HG03159 (cell line): ENCODE measurements at regions not wholly inside any gene's neighbourhood (a gene's known extent, or its start where the extent isn't known, plus 50 kb on each side); places are given as distances from the start of the nearest gene placed in this dataset.
"Not testable (repeated sequence)": the region's sequence is repeated elsewhere in the genome, so short reads cannot be mapped to it uniquely, and the experiment has no call there.

ENCODE experiments used
- ATAC-seq: cut with Tn5 transposase; IDR thresholded peaks from one replicate; pipeline ENCODE4 v1.9.1; 2021; ENCODE audit warnings: mild to moderate bottlenecking, moderate library complexity; ENCODE audit not compliant: unreplicated experiment

DNA sequence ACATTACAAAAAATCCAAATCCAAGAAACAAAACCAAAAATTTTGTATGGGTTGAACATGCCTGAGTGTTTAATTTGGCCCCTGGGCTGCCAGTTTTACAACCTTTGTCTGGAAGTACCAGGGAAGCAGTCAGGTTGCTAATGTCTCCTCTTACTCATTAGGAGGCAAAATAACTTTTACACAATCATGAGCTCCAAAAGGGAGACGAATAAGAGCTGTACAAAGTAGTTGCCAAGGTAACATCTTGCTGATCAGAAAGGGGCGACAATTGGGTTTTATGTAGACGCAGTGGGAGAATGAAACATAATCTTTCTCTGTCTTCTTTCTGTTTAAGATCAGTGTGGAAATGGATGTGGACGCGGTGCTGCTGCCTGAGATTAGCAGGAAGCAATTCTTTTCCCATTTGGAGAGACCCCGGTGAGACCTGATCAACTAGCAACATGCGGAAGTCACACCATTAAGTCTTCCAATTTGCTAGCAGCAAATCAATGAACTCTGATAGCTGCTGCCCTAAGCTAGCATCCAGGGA lies 90.7 kb upstream of the IGFBP7 start:
- no peak for ATAC-seq

DNA sequence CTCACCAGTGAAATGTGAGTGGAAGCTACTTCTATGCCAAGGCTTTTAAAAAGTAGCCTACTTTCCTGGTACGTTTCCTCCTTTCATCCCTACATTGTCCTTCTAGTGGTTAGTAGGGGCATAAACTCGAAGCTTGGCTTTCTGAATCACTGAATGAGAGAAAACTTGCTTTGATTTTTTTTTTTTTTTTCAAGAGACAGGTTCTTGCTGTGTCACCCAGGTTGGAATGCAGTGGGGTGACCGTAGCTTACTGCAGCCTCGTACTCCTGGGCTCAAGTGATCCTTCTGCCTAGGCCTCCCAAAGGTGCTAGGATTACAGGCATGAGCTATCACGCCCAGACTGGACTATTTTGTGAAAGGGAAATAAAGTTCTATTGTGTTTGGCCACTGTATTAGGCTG lies 89.1 kb upstream of the IGFBP7 start:
- ATAC-seq: no peak

DNA sequence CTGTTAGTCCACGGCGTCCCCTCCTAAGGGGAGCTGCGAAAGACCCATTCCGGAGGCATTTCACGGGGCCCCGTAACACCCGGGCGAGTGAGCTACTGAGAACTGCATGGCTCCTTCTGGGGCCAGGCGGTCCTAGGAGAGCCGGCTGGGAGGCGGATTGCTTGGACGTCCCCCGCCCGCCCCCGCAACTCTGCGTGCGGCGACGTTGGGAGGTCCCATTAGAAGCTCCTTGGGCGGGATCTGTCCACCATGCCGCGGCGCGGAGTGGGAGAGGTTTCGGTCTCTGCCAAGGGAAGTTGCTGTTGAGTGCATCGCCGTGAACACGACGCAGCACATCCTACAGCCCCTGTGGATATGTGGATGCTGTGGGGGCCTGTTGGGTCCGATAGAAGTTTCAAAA lies 85.4 kb upstream of the IGFBP7 start:
- no peak for ATAC-seq

DNA sequence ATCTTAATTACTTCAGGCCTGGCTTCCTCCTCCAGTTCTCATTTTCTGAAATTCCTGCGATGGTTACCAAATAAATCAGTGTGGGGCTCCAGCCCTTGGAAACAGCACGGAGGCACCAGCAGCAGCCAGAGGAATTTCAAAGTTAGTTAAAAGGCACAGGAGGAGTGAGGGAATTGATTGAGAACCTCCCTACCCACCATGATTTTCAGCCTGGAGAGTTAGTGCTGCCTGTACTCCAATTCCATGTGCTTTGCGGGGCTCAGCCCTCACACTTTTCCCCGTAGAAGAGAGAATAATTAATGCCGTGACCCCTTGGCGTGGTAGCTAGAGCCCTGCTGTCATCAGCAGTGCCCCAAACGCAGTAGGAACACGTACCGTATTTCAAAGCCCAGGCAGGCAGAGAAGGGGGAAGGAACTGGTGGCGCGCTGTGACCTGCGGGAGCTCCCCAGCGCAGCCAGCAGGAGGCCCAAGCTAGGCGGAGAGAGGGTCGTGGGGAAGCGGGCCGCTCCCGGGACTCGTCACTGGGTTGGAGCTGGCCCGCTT lies 84.0 kb upstream of the IGFBP7 start:
- ATAC-seq: no peak

DNA sequence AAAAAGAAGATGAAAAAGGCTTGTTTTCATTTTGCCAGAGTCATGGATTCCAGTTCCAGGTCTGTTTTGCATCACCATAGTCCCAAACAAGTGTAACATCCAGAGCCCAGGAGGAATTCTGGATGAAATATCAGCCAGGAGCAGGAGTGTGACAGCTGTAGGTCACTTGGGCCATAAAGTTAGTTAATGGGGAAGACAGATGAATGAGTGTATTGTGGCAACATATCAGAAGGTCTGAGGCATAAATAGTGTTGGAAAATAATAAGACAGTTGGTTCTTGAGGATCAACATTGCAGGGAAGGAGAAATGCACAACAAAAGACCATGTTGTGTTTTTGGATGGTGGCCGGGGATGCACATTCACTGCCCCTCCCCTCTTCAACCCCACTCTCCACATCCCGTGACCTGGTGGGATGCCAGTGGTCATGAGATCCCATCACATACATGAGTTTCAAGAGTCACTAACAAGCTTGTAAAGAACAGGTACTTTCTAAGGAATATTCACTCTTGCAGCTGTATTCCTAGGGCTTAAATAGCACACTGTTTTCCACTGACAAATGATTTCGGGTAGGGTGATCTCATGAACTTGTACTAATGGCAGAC lies 83.1 kb upstream of the IGFBP7 start:
- ATAC-seq: no peak

DNA sequence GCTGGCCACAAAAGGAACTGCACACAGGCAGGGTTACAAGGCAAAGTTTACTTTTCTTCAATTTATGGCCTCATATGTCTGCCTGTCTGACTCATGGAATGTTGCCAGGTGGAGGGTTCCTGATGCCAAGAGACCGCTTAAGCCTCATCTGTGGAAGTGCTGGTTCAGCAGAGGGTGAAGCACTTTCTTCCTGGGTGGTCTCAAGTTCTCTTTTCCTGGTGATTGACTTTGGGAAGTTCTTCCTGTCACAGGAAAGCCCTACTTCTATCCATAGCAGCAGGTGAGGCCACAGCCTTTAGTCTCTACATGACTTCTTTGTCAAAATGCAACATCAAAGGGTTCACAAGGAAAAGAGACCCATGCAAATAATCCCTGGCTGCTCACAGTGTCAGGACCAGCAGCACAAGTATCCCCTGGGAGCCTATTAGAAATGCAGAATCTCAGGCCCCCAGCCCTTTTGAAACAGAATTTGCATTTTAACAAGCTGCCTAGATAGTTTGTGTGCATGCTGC lies 81.4 kb upstream of the IGFBP7 start:
- no peak for ATAC-seq

DNA sequence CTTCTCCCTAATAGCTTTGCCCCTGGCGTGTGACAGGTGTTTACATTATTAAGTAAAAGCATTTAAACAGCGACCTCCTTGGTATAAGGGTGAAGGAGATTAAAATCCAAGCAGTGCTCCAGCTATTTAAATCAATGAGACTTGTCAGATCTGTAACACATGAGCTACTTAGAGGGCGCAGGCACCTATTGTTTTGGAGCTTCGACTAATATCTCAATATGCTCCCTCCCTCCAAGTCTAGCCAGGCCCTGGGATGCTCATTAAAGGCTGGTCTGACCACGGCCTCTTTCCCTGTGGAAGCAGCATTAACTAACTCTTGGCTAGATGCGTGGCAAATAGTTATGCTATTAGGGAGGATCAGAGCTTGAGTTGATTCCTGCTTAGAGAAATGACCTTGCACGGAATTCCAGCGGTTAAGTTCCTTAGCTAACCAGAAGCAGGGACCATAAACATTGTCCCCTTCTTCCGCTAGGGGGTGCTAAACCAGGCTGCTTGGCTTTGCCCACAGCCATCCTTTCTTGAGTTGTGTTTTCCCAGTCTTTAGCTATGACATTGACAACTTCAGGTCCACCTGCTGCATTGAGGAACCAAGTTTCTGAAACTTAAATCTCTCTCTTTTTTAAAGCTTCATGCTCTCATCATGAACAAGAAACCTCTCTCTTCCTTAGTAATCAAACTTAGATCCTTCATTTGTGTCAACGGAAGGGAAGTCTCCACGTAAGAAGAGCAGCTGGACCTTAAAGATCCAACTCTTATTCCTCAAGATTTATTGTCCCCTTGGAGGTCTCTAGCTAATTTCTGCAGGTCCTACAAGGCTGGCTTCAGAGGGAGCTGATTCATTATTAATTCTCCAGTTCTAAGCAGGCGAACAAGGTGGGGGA lies 80.7 kb upstream of the IGFBP7 start:
- ATAC-seq: peak; percentile 62

DNA sequence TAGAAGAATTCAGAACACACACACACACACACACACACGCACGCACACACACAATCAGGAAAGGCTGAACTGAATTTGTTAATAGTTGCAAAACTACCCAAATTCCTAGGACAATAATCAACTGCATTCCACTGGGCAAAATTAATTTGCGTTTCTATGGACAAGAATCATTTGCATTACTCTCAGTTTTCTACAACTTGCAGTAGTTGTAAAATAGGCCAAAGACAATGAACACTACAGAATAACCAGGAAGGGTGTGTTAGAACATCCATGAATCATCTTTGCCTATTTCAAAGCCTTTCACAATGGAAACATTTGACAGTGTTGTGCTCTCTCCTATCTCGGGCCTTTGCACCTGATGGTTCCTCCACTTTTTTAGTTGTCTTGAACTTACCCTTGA lies 77.1 kb upstream of the IGFBP7 start:
- no peak for ATAC-seq

DNA sequence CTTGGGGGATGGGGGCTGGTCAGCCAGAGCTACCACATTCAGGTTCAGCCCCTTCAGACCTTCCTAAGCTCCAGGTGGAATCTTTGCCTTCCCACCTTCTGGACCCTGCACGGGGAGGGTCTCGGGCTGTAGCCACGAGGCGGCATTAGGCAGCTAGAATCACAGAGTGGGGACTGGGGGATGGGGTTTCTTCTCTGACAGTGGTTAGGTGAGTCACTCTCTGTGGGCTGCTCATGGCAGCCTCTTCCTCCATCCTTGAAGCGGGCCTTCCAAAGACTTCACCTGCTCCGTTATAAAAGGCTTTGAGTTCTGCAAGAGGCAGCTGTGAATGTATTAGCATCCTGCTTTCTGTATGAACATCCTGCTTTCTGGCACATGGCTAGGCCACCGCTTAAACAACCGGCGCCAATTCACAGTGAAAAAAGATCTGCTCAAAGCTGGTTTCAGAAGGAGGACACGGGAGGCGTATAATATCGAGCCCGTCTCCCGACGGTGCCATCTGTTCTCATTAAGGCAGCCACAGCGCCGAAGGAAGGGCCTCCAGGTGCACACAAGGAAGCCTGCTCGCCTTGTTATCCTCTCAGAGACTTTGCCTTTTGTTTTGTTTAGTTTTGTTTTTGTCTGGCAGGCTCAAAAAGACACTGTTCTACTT lies 74.3 kb upstream of the IGFBP7 start:
- no peak for ATAC-seq

DNA sequence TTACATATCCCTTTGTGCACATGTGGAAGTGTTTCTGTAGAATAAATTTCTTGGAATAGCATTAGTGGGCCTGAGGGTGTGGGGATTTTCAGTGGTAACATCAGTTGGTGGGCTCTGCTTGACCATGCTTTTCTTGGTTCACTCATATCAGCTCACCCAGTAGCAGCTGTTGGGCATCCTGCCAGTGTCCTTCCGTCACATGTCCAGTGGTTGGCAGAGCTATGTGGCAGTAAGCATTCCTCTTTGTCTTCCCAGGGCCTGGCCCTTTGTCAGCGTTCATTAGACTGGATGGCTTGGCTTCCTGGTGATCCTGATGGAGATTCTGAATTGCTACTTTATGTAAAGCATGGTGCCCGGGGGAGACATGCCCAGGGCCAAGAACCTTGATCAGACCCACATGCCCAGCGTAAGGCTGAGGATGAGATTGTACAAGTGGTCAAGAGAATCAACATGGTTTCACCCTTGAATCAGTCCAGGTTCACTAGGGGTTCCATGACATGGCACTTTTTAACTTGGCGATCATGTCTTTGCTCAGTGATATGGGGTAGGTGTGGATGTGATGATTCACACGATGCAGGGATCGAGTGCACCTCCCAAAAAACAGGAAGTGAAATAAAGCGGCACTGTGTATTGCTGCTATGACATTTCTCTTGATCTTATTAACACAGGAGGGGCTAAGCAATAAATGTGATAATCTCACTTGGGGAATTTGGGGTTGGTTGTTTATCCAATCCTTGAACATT lies 72.1 kb upstream of the IGFBP7 start:
- ATAC-seq: no peak

DNA sequence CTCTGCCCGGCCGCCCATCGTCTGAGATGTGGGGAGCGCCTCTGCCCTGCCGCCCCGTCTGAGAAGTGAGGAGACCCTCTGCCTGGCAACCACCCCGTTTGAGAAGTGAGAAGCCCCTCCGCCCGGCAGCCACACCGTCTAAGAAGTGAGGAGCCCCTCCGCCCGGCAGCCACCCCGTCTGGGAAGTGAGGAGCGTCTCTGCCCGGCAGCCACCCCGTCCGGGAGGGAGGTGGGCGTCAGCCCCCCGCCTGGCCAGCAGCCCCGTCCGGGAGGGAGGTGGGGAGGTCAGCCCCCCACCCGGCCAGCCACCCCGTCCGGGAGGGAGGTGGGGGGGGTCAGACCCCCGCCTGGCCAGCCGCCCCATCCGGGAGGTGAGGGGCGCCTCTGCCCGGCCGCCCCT lies 63.0 kb upstream of the IGFBP7 start:
- not testable (repeated sequence) for ATAC-seq

DNA sequence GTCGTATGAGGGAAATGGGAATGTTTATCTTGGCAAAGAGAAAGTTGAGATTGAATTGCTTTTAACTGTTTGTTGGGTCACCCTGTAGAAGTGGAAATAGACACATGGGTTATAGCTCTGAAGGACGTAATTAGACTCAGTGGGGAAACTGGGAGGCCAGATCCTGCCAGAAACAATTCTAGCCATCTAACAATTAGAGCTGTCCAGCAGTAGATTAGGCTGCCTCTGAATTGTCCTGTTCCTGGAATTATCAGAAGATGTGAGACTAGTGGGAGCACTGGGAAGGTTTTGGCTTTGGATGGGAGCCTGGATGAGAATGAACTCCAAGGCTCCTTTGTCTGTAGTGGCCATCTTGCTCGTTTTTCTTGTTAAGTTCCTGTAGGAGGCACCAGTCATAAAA lies 61.9 kb upstream of the IGFBP7 start:
- no peak for ATAC-seq

DNA sequence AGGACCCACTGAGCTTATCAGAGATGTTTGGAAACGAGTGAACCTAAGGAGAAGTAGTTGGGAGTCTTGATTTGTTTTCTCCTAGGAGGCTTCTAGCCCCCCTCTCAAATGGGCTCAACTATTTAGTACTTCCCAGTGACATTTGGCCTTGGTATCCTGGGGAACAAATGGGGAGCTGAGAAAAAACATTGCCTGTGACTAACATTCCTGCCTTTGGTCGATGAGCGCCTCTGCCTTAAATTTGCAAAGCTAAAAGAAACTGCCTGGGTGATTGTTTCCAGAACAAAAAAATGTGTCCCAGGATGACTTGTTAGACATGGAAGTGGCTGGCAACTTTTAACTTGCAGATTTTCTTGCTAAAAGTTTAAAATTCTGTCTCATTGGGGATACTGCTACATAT lies 58.8 kb upstream of the IGFBP7 start:
- ATAC-seq: no peak

DNA sequence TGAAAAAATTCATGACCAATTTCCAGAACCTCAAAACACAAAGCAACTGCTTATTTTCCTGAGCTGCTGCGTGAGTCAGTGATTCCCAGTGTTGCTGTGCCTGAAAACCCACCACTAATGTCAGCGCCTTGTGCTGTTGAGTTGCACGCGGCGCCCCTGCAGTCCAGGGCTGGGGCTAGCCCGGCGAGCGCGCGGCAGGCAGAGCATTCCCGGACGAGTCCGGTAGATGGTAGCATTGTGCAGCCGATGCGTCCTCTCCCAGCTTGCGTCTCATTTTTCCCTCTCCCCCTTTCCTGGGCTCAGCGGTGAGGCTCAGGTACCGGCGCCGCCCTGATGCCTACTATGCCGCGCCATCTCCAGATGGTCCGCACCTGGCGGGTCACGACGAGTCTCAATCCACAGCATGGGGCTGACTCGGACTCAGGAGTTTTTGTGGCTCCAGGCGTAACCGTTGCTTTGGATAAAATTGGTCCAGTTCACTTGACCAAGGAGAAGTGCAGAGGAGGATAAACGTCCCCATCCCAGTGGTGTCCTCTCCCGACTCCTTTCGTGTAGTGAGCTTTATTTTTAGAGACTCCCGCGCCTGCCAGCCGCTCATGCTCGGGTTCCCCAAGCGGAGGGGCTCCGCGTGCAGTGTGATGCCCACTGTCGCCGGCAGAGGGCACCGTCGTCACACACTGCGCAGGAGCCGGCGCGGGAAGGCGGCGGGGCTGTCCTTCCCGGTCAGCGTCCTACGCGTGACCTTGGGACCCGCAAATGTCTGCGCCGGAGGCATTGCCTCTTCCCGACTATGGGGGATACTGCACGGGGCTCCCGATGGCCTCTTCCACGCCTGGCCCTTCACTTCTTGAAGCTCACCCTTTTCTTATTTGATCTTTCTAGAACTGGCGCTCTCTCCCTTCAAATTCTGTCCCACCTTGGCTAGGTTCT lies 53.6 kb upstream of the IGFBP7 start:
- peak; percentile 99 for ATAC-seq

DNA sequence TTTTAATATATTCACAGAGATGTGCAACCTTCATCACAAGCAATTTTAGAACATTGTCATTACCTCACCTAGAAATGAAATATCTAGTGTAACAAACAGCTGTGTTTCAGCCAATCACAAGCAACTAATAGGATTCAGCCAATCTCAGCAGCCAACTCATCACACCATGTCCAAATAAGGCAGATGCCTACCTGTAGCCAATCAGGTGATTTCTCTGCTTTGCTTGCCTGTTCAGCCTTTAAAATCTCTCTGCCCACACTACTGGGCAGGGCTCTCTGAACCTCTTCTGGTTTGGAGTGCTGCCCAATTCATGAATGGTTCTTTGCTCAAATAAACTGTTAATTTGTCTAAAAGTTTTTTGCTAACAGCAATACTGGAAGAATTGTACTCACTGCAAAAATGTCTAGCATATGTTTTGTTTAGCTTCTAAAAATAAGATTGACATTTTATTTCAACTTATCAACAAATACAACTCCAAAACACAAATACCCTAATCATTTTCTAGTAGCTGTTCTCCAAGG lies 52.4 kb upstream of the IGFBP7 start:
- no peak for ATAC-seq
